SK-N-DZ (cell line): ENCODE measurements at regions not wholly inside any gene's neighbourhood (a gene's known extent, or its start where the extent isn't known, plus 50 kb on each side); places are given as distances from the start of the nearest gene placed in this dataset.
A peak's percentile ranks its signal among the peaks of the same experiment; 100 is the strongest.

Source experiments
- DNase-seq: peaks from one replicate; pipeline ENCODE4 v3.0.0-alpha.2; 2015; ENCODE audit warnings: low spot score

DNA sequence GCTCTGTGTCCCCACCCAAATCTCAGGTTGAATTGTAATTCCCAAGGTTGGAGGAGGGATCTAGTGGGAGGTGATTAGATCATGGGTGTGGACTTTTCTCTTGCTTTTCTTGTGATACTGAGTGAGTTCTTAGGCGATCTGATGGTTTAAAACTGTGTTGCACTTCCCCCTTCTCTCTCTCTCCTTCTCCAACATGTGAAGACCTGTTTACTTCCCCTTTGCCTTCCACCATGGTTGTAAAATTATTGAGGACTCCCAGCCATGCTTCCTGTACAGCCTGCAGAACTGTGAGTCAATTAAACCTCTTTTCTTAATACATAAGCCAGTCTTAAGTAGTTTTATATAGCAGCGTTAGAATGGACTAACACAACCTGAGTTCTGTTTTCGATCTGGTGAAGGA lies 738.2 kb downstream of the ARAP2 start:
- no peak for DNase-seq

DNA sequence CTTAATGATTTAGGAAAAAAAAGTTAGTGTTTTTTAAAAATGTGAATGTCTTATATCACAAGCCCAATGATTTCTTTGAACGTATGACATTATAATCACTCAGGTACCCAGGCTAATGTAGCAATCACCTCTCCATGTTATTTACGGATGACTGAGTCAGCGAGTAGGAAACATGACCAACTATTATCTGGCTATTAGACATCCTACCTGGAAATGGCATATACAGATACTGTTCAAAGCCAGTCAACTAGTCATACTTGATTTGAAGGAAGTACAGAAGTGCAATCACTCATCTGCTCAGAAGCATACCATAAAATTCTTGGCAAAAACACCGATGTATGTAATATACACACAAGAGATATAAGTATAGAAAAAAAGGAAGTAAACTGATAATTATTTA lies 732.5 kb downstream of the ARAP2 start:
- DNase-seq: no peak

DNA sequence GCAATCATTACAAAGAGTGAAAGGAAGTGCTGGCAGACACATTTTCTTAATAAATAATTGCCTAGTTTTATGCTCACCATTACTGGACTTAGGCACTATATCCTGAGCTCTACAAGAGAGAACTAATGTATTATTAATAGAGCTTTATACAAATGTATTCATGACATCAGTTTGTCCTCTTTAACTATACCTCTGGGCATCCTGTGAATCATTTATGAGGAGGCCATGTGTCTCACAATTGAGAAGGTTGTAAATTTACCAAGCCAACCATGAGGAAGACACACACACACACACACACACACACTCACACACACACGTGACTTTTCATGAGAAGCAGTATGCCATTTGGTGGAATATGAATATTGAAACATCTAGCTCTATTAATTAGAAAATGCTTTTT lies 728.2 kb downstream of the ARAP2 start:
- DNase-seq: no peak

DNA sequence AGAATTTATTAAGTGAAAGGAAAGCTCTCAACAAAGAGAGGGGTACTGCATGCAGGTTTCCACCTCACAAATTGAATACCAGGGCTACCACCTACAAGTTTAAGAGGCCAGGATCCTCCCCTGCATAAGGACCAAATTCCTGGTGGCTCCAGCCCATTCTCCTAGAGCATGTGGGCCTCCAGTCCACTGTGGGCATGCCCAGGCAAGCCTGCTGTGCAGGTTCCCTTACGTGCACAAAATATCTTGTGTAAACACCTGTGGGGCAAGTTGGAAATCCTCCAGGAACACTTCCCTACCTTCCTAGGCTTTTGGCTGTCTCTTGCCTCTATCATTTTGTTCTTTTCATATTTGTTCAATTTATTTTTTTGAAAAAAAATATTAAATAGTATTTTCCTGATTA lies 724.3 kb downstream of the ARAP2 start:
- no peak for DNase-seq

DNA sequence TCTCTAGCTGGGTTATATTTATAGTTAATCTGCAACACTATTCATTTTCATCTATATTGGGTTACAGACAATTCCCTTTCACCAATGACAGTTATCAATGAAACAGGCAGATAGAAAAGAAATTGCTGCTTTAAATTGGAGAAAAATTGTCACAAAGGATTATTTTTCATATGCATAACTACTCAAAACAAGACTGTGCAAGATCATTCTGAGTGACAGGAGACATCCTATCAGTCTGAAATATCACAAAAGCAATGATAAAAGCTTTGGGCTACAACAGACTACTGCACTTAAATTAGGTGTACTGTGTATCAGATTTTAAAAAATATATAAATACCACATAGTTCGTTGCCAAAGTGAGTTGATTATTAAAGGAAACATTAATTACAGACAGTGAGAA lies 722.6 kb downstream of the ARAP2 start:
- no peak for DNase-seq

DNA sequence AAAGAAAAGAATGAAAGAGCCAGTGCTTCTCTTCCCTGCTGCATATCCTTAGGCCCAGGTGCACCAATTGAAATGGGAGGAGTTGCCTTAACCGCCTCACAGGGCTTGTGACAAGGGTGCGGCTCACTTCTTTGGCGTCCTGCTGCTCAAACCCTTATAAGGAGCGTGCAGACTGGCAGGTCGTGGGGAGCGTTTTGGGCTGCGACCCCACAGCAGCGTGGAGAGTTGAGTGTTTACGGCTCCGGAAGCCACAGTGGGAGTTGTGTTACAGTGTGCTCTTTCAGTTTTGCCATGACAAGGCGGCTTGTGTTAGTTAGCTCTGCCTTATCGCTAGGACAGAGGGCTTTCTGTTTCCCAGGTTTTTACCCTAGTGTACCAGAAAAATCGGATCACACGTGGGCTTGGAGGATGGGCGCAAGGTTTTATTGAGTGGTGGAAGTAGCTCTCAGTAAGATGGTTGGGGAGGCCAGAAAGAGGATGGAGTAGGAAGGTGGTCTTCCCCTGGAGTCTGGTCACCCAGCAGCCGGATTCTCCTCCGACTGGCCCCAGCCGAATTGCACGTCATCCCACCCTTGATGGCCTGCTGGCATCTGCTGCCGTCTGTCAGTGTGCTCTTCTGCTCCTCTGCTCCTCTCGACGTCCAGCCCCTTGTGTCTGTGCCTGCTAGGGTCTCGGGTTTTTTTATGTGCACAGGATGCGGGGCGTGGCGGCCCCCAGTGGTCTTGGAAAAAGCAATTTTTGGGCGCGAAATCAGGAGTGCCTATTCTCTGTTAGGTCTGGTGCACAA lies 718.9 kb downstream of the ARAP2 start:
- DNase-seq: no peak

DNA sequence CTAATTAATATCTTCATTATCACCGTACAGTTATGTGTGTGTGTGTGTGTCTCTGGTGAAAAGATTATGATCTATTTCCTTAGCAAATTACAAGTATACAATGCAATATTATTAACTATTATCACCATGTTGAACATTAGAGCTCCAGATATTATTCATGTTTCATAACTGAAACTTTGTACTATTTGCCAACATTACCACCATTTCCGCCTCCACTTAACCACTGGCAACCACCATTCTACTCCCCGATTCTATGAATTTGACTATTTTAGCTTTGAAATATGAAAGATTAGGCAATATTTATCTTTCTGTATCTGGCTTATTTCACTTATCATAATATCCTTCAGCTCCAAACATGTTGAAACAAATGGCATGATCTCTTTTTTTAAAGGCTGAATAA lies 717.9 kb downstream of the ARAP2 start:
- DNase-seq: no peak

DNA sequence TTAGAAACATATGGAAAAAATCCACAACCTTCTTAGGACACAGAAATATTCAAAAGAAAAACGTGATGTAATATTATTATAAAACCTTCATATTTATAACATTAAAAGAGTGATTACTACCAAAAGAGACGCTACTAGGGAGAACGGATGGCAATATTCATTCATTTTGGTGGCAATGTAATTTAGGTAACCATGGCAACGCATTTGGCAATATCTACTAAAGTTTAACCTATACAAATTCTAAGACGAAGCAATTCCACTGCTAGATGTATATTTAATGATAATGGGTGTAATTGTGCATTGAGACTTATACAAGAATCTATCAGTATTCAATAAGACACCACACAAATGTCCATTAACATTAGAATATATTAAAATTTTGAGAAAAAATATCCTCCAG lies 709.4 kb downstream of the ARAP2 start:
- no peak for DNase-seq

DNA sequence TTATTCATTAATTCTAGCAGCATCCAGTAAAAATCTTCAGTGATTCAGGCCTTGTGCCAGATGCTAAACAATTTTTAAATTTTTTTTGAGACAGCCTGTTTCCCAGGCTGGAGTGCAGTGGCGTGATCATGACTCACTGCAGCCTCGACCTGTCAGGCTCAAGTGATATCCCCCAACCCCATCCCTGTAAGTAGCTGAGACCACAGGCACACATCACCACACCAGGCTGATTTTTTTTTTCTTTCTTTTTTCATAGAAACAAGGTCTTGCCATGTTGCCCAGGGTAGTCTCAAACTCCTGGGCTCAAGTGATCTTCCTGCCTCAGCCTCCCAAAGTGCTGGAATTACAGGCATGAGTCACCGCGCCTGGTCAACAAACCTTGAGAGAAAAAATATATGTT lies 705.5 kb downstream of the ARAP2 start:
- no peak for DNase-seq

DNA sequence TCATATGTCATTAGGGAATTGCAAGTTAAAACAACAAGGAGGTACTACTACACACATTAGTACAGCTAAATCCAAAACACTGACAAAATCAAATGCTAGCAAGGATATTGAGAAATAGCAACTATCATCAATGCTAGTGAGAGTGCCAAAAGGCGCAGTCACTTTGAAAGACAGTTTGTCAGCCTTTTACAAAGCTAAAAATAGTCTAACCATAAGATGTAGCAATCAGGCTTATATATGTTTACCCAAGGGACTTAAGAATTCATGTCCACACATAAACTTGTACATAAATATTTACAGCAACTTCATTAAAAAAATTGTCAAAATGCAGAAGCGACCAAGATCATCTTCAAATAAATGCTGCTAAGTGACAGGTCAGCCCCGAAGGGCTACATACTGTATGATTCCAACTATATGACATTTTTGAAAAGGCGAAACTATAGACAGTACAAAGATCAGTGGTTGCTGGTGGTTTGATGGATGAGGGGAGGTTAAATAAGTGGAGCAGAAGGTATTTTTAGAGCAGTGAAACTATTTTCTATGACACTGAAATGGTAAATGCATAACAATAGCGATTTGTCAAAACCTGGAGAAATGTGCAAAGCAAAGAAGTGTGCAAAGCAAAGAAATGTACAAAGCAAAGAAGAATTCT lies 704.8 kb downstream of the ARAP2 start:
- no peak for DNase-seq

DNA sequence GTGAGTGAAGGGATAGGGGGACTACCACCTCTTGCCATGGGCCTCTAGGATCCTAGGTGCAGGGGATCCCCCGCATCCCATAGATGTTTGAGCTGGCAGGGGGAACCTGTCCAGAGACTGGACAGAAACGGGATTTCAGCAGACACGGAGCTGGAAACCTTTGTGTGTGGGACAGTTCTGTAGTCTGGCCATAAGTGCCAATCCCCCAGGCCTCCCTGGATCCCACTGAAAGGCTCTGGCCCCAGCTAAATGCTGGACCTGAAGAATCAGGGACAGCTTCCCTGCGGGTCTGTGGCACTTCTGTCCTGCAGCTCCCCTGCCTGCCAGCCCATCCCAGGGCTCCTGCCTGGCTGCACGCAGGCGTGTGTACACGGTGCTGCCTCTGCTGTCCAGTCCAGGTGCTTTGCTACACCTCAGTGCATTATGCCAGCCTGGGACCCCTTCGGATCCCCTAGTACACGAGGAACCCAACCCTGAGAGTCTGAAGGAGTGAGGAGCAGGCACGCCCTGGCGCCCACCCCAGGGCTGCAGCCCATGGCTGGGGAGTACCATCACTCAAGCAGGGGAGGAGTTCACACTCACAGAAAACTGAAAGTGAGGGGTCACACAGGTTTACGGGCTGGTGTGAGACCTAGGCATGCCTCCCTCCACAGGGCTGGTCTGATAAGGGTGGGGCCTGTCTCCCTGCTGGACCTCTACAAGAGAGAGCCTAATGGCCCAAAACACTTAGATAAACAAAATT lies 703.0 kb downstream of the ARAP2 start:
- no peak for DNase-seq

DNA sequence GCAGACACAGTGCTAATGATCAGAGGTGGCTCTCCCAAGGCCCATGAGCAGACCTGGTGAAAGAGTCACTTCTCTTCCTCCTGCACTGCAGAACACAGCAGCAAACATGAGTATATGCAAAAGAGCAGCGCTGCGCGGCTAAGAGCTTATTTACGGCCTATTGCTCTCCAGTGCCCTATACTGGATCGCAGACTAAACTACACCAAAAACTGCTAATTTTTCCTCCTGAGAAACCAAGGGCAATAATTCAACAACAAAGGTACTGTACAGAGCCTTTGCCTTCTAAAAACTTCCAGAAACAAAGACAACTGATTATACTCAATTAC lies 702.5 kb downstream of the ARAP2 start:
- no peak for DNase-seq

DNA sequence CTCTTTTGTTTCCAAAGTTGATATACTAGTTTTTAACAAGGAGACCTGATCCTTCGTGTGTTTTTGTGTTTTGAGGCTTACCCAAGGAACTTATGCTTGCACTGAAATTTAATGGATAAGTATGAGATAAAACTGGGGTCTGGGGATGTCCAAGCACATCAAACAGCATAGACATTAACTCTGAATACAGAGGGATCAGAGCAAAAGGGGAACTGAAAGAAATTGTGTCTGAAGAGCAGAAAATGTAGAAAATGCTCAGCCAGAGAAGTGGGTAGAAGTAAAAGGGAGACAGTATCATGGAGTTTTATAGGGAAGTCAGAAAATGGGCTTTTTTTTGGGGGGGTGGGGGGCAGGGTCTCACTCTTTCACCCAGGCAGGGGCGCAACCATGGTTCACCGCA lies 695.4 kb downstream of the ARAP2 start:
- no peak for DNase-seq

DNA sequence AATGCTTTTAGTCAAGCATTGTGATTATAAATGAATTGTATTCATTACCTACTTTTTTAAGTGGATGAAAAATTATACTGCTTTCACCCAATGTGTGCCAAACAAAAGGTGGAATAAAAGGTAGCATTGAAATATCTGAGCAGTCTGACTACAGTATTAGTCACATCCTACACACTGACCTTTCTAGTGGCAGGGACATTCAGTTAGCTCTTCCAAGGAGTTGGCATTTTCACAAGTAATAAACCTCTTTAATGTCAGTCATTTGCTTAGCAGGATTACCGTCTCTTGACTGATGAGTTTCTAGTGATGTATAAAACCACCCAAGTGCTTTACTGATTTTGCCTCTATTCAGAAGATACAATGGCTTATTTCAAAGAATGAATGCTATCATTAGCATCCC lies 687.9 kb downstream of the ARAP2 start:
- DNase-seq: no peak

DNA sequence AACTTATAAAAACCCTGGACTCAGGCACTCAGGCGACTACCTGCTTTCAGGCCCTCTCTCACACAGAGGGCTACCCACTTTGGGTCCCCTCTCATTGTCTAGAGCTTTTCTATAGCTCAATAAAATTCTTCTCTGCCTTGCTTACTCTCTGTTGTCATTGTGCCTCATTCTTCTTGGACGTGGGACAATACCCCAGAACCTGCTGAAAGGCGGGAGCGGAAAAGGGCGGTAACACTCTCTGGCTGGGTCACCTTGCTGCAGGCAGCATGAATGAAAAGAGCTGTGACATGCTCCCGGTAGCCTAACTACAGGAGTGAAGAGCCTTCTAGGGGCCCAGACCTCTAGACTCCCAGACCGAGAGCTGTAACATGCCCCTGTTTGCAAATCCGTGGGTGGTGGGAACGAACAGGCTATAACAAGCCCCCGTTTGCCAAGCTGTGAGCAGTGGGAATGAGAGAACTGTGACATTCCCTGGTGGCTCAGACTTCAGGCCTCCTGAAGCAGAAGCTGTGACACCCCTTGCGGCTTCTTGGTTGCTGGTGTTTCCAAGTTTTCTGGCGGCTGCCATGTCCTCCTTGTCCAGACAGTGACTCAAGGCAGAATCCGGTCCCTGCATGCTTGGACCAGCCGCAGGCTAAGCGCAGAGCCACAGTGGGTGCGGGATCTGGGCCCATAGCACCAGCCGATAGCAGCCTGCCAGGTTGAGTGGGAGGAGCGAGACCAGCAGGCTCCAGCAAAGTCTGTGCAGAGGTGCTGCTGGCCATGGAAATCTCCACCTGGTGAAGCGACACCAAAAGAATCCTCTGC lies 684.6 kb downstream of the ARAP2 start:
- no peak for DNase-seq

DNA sequence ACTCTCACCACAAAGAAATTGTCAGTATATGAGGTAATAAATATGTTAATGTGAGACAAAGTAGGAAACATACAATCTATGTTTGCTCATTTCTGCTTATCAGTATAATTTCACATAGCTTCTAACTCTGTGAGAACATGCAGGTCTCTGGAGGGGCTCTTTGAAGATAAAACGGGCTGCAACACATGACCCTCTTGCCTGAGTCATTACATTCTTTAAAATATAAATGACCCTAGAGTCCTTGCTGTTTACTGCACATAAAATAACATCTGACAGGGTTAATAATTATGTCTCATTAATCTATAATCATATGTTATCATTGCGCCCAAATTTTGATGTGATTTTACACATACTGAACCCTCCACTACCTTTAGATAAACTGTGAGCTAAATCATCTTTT lies 681.5 kb downstream of the ARAP2 start:
- DNase-seq: no peak

DNA sequence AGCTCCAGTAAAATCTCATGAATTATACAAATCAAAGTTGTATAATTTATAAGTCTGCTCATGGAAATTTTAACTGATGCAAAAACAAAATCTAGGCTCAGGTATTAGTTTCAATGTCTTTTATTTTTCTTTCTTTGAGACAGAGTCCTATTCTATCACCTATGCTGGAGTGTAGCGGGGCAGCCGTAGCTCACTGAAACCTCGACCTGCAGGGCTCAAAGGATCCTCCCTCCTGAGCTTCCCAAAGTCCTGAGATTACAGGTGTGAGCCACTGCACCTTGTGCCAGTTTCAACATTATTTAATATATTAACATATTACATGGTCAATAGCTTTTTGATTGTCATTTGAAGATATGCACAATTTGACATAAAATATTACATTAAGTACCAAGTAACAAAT lies 678.7 kb downstream of the ARAP2 start:
- no peak for DNase-seq

DNA sequence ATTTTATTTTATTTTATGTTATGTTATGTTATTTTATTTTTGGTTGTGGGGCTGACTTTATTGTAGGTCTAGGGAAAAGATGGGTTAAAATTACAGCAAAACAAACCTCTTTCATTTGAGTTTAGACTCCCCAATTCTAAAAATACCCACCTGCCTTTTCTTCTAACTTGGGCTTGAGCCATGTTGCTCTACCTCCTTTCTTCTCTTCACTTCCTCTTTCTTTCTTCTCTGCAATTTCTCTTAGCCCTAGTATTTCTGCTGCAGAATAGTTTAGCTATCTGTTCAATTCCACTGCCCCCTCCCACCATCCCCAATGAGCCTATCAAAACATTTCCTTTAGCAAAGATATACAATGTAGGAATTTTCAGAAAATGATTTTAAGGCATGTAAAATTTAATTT lies 653.3 kb downstream of the ARAP2 start:
- no peak for DNase-seq

DNA sequence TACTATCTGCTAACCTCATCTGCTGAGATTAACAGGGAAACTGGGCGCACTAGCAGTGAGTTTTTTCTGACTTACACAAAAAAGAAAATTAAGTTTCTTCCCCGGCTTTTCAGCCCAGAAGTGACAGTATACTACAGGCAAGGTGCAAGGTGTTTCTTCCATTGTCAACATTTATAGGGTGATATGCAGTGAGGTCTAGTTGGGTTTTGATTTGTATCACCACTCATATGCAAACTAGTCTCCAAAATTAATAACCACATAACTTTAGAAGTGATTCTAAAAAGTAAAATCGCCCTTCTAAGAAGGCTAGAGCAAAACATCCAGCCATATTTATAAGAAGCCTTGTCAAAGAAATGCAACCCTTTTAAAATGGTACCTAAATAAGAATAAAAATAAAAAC lies 640.1 kb downstream of the ARAP2 start:
- no peak for DNase-seq

DNA sequence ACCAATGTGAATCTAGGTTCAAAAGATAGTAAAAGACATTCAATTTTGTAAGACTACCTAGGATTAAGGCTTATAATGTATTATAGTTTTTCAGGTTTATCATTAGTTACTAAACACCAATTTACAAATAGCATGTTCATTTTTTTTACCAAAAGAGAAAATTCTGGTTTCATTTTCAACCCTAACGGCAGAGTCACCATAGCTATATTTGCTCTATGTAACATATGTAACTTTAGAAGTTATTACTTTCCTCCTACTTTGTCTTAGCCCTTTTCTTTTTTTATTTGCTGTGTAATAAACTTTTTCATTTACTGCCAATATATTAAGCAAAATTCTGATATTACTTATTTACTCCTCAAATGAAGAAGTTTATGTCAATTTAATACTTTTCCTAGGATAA lies 639.6 kb downstream of the ARAP2 start:
- no peak for DNase-seq

DNA sequence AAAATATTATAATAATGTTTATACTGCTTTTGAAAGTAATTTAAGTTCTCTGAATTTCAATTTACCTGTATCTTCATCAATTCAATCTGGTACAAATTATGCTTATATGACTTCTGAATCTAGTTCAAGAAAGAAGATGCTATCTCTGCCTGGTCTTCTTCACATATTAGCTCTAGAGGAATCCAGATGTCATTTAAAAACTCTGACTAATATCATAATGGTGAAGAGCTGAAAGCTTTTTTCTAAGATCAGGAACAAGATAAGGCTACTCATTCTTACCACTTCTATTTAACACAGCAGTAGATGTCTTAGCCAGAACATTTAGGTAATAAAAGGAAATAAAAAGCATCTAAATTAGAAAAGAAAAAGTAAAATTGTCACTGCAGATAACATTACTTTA lies 636.1 kb downstream of the ARAP2 start:
- peak; percentile 67 for DNase-seq

DNA sequence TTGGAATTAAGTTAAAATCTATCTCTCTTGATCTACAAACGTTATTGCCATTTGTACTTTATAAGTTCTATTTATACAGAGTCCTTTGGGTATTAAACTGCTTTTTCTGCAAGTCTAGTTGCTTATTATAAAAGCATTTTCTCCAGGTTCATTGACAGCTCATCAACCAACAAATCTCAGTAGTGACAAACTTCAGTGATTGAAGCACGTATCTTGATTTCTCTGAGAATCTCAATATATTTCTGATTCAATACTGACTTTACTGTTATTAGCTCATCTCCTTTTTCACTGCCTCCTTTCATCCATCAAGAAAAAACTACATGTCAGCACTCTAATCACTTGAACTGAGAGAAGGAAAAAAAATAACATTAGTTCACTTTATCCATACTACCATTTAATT lies 630.2 kb downstream of the ARAP2 start:
- DNase-seq: no peak
